ENCODE measurements at regions not wholly inside any gene's neighbourhood (a gene's known extent, or its start where the extent isn't known, plus 50 kb on each side); places are given as distances from the start of the nearest gene placed in this dataset.

- Histone ChIP-seq H3K27me3 (no peaks in the 10 kb centered on the region), H3K4me3 (no peak overlapping the region), H3K36me3 (no peaks in the 10 kb centered on the region), H3K9me3 (ENCODE audit: low read depth) (no peaks in the 10 kb centered on the region), H3K4me1 (ENCODE audit: low read depth) (peaks cover 36% of the 10 kb centered on the region), H3K27ac (peak overlapping the region; percentile 85)
- TF ChIP-seq CTCF (IDR thresholded peaks at IDR 0.05; ENCODE audit: low read depth, low read length), result no peak
- peak in 1 of 2 donors; percentile 70 for DNase-seq (ENCODE audit: low read depth in 1 of 2, low spot score in 1 of 2)
Observed at GRCh38 chr13:26967119-26968038, 204.2 kb downstream of the USP12 start.

GRCh38 chr13:26966701-26967080 is 204.9 kb downstream of the USP12 start:
- H3K27ac ChIP-seq, result no peak overlapping the region
- H3K4me3 ChIP-seq, result no peak overlapping the region
- no peaks in the 10 kb centered on the region for H3K36me3 ChIP-seq
- H3K4me1 ChIP-seq (ENCODE audit: low read depth), result peaks cover 39% of the 10 kb centered on the region
- TF ChIP-seq CTCF (IDR thresholded peaks at IDR 0.05; ENCODE audit: low read depth, low read length), result no peak
- H3K27me3 ChIP-seq, result no peaks in the 10 kb centered on the region
- no peak for DNase-seq (ENCODE audit: low read depth in 1 of 2, low spot score in 1 of 2)
- no peaks in the 10 kb centered on the region for H3K9me3 ChIP-seq (ENCODE audit: low read depth)

- no peak for TF ChIP-seq CTCF (IDR thresholded peaks at IDR 0.05; ENCODE audit: low read depth, low read length)
- DNase-seq (ENCODE audit: low read depth in 1 of 2, low spot score in 1 of 2), result peak in 1 of 2 donors; percentile 93
- no peaks in the 10 kb centered on the region for H3K9me3 ChIP-seq (ENCODE audit: low read depth)
- no peak overlapping the region for H3K4me3 ChIP-seq
- H3K27me3 ChIP-seq, result no peaks in the 10 kb centered on the region
- peaks cover 38% of the 10 kb centered on the region for H3K4me1 ChIP-seq (ENCODE audit: low read depth)
- no peaks in the 10 kb centered on the region for H3K36me3 ChIP-seq
- no peak overlapping the region for H3K27ac ChIP-seq
Observed at GRCh38 chr13:26965952-26966700, 205.5 kb downstream of the USP12 start.

- no peak for TF ChIP-seq CTCF (IDR thresholded peaks at IDR 0.05; ENCODE audit: low read depth, low read length)
- no peaks in the 10 kb centered on the region for H3K9me3 ChIP-seq (ENCODE audit: low read depth)
- no peaks in the 10 kb centered on the region for H3K27me3 ChIP-seq
- no peaks in the 10 kb centered on the region for H3K36me3 ChIP-seq
- no peak overlapping the region for H3K4me3 ChIP-seq
- DNase-seq (ENCODE audit: low read depth in 1 of 2, low spot score in 1 of 2), result peak; percentile 33 to 46
- H3K4me1 ChIP-seq (ENCODE audit: low read depth), result peaks cover 33% of the 10 kb centered on the region
- peak overlapping the region; percentile 33 for H3K27ac ChIP-seq
Observed at GRCh38 chr13:26964278-26965250, 204.0 kb upstream of the GPR12 start.

GRCh38 chr13:26962671-26963070 is 202.1 kb upstream of the GPR12 start:
- Histone ChIP-seq H3K27ac (no peak overlapping the region), H3K36me3 (no peaks in the 10 kb centered on the region), H3K4me1 (ENCODE audit: low read depth) (peaks cover 23% of the 10 kb centered on the region), H3K9me3 (ENCODE audit: low read depth) (no peaks in the 10 kb centered on the region), H3K4me3 (no peak overlapping the region), H3K27me3 (no peaks in the 10 kb centered on the region)
- no peak for TF ChIP-seq CTCF (IDR thresholded peaks at IDR 0.05; ENCODE audit: low read depth, low read length)
- DNase-seq (ENCODE audit: low read depth in 1 of 2, low spot score in 1 of 2), result no peak
